ENCODE measurements at regions not wholly inside any gene's neighbourhood (a gene's known extent, or its start where the extent isn't known, plus 50 kb on each side); places are given as distances from the start of the nearest gene placed in this dataset.

DNA sequence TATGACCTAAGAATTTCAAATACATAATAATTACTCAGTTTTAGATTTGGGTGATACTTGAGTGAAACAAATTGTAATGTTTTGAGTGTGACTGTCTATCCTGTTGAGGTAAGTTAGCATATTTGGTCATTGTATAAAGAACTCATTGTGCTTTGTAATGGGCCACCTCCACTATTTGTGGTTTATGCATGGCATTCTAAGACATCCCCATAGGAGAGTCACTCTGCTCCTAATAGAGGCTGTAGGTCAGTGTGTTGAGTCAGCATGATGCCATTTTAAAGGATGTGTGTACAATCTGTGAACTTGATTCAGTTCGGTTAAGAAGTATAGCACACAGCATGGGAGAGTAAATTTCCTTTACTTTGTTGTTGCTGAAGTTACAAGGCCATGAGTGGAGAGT, 1112.4 kb downstream of the JRKL start:
- TF ChIP-seq CTCF (IDR thresholded peaks at IDR 0.05) (no peak), EZH2 (IDR thresholded peaks at IDR 0.05; ENCODE audit: borderline replicate concordance, insufficient read depth, low read depth, low read length, poor library complexity, severe bottlenecking) (no peak)
